MM.1S (cell line): ENCODE measurements at regions not wholly inside any gene's neighbourhood (a gene's known extent, or its start where the extent isn't known, plus 50 kb on each side); places are given as distances from the start of the nearest gene placed in this dataset.

Experiments
- DNase-seq: peaks from one replicate; pipeline ENCODE4 v3.0.0-alpha.2; 2015
- H2AFZ ChIP-seq: fragments of 300-600 bp; sonication (generic); 2 replicates; pipeline ENCODE4 v1.6.0; 2016; ENCODE audit warnings: antibody characterized with exemption, low read length
- H3F3A ChIP-seq: fragments of 300-600 bp; sonication (generic); 2 replicates; pipeline ENCODE4 v1.6.1; 2016; ENCODE audit warnings: mild to moderate bottlenecking, antibody characterized with exemption, low read length, moderate library complexity, mixed read lengths; ENCODE audit not compliant: insufficient read depth
- H3K27ac ChIP-seq: fragments of 300-600 bp; sonication (generic); 2 replicates; pipeline ENCODE4 v1.5.1; 2016; ENCODE audit warnings: mild to moderate bottlenecking, low read length
- H3K27me3 ChIP-seq: fragments of 300-600 bp; sonication (generic); replicated peaks from 2 replicates; pipeline ENCODE4 v1.6.0; 2016; ENCODE audit warnings: low read length; ENCODE audit not compliant: insufficient read depth
- H3K36me3 ChIP-seq: fragments of 300-600 bp; sonication (generic); replicated peaks from 2 replicates; pipeline ENCODE4 v1.6.1; 2016; ENCODE audit warnings: mild to moderate bottlenecking, low read length, mixed read lengths; ENCODE audit not compliant: insufficient read depth
- H3K4me1 ChIP-seq: fragments of 300-600 bp; sonication (generic); 2 replicates; pipeline ENCODE4 v1.6.1; 2016; ENCODE audit warnings: low read length, mixed read lengths
- H3K4me2 ChIP-seq: fragments of 300-600 bp; sonication (generic); 2 replicates; pipeline ENCODE4 v1.6.0; 2016; ENCODE audit warnings: low read depth, low read length
- H3K4me3 ChIP-seq: fragments of 300-600 bp; sonication (generic); 2 replicates; pipeline ENCODE4 v1.5.1; 2016; ENCODE audit warnings: low read length, mixed read lengths
- H3K79me2 ChIP-seq: fragments of 300-600 bp; sonication (generic); 2 replicates; pipeline ENCODE4 v1.6.1; 2016; ENCODE audit warnings: mixed run types, low read length, mixed read lengths
- H3K9ac ChIP-seq: fragments of 300-600 bp; sonication (generic); 2 replicates; pipeline ENCODE4 v1.6.1; 2016; ENCODE audit warnings: low read length, mixed read lengths
- H3K9me2 ChIP-seq: fragments of 300-600 bp; sonication (generic); replicated peaks from 2 replicates; pipeline ENCODE4 v1.6.1; 2016; ENCODE audit warnings: mild to moderate bottlenecking, low read length, mixed read lengths; ENCODE audit not compliant: insufficient read depth
- H3K9me3 ChIP-seq: fragments of 300-600 bp; sonication (generic); replicated peaks from 2 replicates; pipeline ENCODE4 v1.6.1; 2016; ENCODE audit warnings: mild to moderate bottlenecking, low read length, mixed read lengths; ENCODE audit not compliant: insufficient read depth
- H4K20me1 ChIP-seq: fragments of 300-600 bp; sonication (generic); 2 replicates; pipeline ENCODE4 v1.6.1; 2016; ENCODE audit warnings: mild to moderate bottlenecking, low read length, moderate library complexity, mixed read lengths; ENCODE audit not compliant: insufficient read depth
- CTCF ChIP-seq: fragments of 300-600 bp; sonication (generic); IDR thresholded peaks from 2 replicates; pipeline ENCODE4 v1.5.1; 2016; ENCODE audit warnings: antibody characterized with exemption, low read length, mixed read lengths
- EZH2 ChIP-seq: fragments of 300-600 bp; sonication (generic); optimal IDR thresholded peaks from 2 replicates; pipeline ENCODE3; 2017; ENCODE audit warnings: low read depth, mild to moderate bottlenecking, antibody characterized with exemption, low read length, mixed read lengths
- EZH2phosphoT487 ChIP-seq: fragments of 300-600 bp; sonication (generic); IDR thresholded peaks from 2 replicates; pipeline ENCODE4 v1.6.1; 2018; ENCODE audit warnings: antibody characterized with exemption, low read length

- Histone ChIP-seq H4K20me1 (no peaks in the 10 kb centered on the region), H3K9me2 (no peaks in the 10 kb centered on the region), H3K4me2 (no peak overlapping the region), H3F3A (peaks cover 19% of the 10 kb centered on the region), H3K36me3 (no peaks in the 10 kb centered on the region), H3K9me3 (no peaks in the 10 kb centered on the region), H3K27ac (no peak overlapping the region), H2AFZ (no peak overlapping the region), H3K27me3 (no peaks in the 10 kb centered on the region), H3K4me1 (peaks cover 19% of the 10 kb centered on the region), H3K9ac (no peak overlapping the region), H3K4me3 (no peak overlapping the region), H3K79me2 (no peaks in the 10 kb centered on the region)
- no peak for TF ChIP-seq EZH2
- TF ChIP-seq EZH2phosphoT487: no peak
- TF ChIP-seq CTCF: no peak
- no peak for DNase-seq
These were observed 198.7 kb downstream of the QDPR start for GRCh38 chr4:17313194-17313593.

- peak overlapping the region; percentile 82; the same call in 1 of the 2 replicates for H3K27ac ChIP-seq
- TF ChIP-seq EZH2phosphoT487 (no peak), CTCF (no peak), EZH2 (no peak)
- peaks cover 19% of the 10 kb centered on the region for H3F3A ChIP-seq
- H3K4me2 ChIP-seq: peak overlapping the region; percentile 17; the same call in 1 of the 2 replicates
- H3K27me3 ChIP-seq: no peaks in the 10 kb centered on the region
- H3K9me3 ChIP-seq: no peaks in the 10 kb centered on the region
- H4K20me1 ChIP-seq: no peaks in the 10 kb centered on the region
- H3K9me2 ChIP-seq: no peaks in the 10 kb centered on the region
- H2AFZ ChIP-seq: no peak overlapping the region
- no peak overlapping the region for H3K4me3 ChIP-seq
- no peaks in the 10 kb centered on the region for H3K79me2 ChIP-seq
- H3K36me3 ChIP-seq: no peaks in the 10 kb centered on the region
- peak; percentile 82 for DNase-seq
- H3K4me1 ChIP-seq: peaks cover 19% of the 10 kb centered on the region
- H3K9ac ChIP-seq: peak overlapping the region; percentile 17; the same call in 1 of the 2 replicates
These were observed 201.6 kb downstream of the QDPR start for GRCh38 chr4:17310269-17310652.

GRCh38 chr4:17309567-17310268 lies 202.2 kb downstream of the QDPR start:
- no peaks in the 10 kb centered on the region for H3K9me3 ChIP-seq
- H3K36me3 ChIP-seq: no peaks in the 10 kb centered on the region
- H3K9ac ChIP-seq: peak overlapping the region; percentile 17; the same call in 1 of the 2 replicates
- H3K4me1 ChIP-seq: peaks cover 19% of the 10 kb centered on the region
- peak overlapping the region; percentile 17 for H3K4me2 ChIP-seq
- no peak overlapping the region for H3K4me3 ChIP-seq
- DNase-seq: peak; percentile 11
- TF ChIP-seq EZH2 (no peak), EZH2phosphoT487 (no peak), CTCF (no peak)
- H4K20me1 ChIP-seq: no peaks in the 10 kb centered on the region
- H3F3A ChIP-seq: peaks cover 19% of the 10 kb centered on the region
- peak overlapping the region; percentile 82 for H3K27ac ChIP-seq
- H2AFZ ChIP-seq: no peak overlapping the region
- H3K79me2 ChIP-seq: no peaks in the 10 kb centered on the region
- H3K9me2 ChIP-seq: no peaks in the 10 kb centered on the region
- no peaks in the 10 kb centered on the region for H3K27me3 ChIP-seq
